Hindlimb muscle (tissue), 1 donor: ENCODE measurements at regions not wholly inside any gene's neighbourhood (a gene's known extent, or its start where the extent isn't known, plus 50 kb on each side); places are given as distances from the start of the nearest gene placed in this dataset.
"Not testable (repeated sequence)": the region's sequence is repeated elsewhere in the genome, so short reads cannot be mapped to it uniquely, and the experiment has no call there.

Source experiments
- DNase-seq: peaks from one replicate; pipeline ENCODE4 v3.0.0-alpha.2; 2013

GRCh38 chr1:143905214-143906179 is 66.3 kb downstream of the FAM72C start:
- DNase-seq = peak; percentile 4

DNA sequence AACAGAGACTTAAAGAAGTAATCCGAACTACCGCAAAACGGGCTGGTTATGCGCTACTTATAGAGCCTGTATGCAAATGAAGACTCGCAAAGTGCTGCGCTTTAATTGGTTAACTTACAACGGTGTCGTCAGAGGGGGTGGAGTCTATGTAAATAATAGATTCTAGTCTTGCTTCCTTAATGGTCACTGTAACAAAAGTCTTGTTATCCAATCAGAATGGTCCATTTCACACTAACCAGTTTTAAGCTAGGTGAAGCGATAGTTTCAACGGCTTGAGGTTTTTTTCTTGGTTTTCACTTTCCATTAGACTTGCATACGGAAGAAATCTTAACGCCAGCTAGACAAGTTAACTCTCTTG is 67.2 kb downstream of the FAM72C start:
- DNase-seq = not testable (repeated sequence)

DNA sequence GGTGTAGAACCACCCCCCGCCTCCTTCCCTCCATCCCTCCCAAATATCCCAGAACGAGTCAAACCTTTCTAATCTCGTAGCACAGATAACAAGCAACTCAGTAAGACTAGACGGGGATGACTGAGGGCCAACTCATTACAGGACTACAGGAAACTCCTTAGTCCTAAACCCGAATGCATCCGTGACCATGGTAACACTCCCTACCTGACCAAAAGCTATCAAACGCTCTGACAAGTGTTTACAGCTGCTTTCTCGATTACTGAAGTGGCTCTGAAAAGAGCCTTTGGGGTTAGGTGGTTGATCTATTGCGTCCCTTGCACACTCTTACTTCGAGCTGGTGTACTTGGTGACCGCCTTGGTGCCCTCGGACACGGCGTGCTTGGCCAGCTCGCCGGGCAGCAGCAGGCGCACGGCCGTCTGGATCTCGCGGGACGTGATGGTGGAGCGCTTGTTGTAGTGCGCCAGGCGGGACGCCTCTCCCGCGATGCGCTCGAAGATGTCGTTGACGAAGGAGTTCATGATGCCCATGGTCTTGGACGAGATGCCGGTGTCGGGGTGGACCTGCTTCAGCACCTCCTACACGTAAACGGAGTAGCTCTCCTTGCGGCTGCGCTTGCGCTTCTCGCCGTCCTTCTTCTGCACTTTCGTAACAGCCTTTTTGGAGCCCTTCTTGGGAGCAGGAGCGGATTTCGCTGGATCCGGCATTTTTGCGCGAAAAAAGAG is 67.7 kb downstream of the FAM72C start:
- peak; percentile 34 for DNase-seq

GRCh38 chr1:143896377-143896776 is 75.4 kb downstream of the FAM72C start:
- DNase-seq = not testable (repeated sequence)

GRCh38 chr1:143884932-143885574 is 86.7 kb downstream of the FAM72C start:
- peak; percentile 23 for DNase-seq

GRCh38 chr1:143884532-143884931 is 87.3 kb downstream of the FAM72C start:
- DNase-seq = not testable (repeated sequence)

GRCh38 chr1:143879757-143880536 is 91.8 kb downstream of the FAM72C start:
- DNase-seq = not testable (repeated sequence)

DNA sequence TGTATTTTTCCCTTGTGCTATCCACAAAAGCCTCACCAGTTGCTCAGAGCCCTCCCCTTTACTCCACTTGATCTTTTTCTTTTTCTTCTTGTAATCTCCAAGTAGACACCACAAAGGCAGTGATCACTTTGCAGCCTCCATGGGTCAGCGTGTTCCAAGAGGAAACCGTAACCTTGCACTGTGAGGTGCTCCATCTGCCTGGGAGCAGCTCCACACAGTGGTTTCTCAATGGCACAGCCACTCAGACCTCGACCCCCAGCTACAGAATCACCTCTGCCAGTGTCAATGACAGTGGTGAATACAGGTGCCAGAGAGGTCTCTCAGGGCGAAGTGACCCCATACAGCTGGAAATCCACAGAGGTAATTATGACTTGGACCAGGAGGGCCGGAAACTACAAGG is 95.8 kb downstream of the FAM72C start:
- not testable (repeated sequence) for DNase-seq

- not testable (repeated sequence) for DNase-seq
Measured at GRCh38 chr1:143874625-143875024, 97.2 kb downstream of the FAM72C start.

- DNase-seq = not testable (repeated sequence)
Measured at GRCh38 chr1:143873650-143874049, 98.1 kb downstream of the FAM72C start.

- not testable (repeated sequence) for DNase-seq
Measured at GRCh38 chr1:143870388-143870787, 101.4 kb downstream of the FAM72C start.

DNA sequence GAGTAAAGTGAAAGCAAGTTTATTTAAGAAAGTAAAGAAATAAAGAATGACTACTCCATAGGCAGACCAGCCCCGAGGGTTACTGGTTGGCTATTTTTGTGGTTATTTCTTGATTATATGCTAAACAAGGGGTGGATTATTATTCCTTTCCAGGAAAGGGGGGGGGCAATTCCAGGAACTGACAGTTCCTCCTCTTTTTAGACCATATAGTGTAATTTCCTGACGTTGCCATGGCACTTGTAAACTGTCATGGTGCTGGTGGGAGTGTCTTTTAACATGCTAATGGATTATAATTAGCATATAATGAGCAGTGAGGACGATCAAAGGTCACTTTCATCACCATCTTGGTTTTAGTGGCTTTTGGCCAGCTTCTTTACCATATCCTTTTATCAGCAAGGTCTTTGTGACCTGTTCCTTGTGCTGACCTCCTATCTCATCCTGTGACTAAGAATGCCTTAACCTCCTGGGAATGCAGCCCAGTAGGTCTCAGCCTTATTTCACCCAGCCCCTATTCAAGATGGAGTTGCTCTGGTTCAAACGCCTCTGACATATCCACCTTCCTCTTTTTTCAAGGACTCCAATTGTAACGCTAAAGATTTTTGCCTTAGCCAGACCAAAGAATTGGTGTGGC is 104.1 kb downstream of the FAM72C start:
- peak; percentile 0 for DNase-seq

- DNase-seq = not testable (repeated sequence)
Measured at GRCh38 chr1:143863901-143864520, 107.8 kb downstream of the FAM72C start.

GRCh38 chr1:143862722-143863121 is 109.1 kb downstream of the FAM72C start:
- DNase-seq = not testable (repeated sequence)

GRCh38 chr1:143861306-143861705 is 110.5 kb downstream of the FAM72C start:
- not testable (repeated sequence) for DNase-seq

DNA sequence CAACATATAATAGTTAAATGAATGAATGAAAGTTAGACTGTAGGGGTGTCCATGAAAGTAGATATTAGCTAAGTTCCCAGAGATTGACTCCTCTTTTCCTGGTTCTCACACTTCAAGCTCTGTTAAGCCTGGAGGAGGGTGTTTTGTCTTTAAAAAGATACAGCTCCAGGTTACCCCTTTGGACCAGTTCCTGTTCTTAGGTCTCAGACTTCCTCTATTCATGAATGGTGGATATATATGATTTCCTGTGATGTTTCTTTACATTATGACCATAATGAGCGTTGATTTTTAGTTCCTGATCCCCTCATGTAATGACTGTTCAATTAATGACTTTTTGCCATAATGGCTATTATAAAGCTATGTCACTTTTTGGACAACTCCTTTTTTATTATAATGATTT is 115.9 kb downstream of the FAM72C start:
- DNase-seq = not testable (repeated sequence)

- DNase-seq = not testable (repeated sequence)
Measured at GRCh38 chr1:143854069-143854468, 117.7 kb downstream of the FAM72C start.

- not testable (repeated sequence) for DNase-seq
Measured at GRCh38 chr1:143850637-143851036, 121.1 kb downstream of the FAM72C start.

GRCh38 chr1:143848859-143849258 is 122.9 kb downstream of the FAM72C start:
- DNase-seq = not testable (repeated sequence)

GRCh38 chr1:143845193-143845592 is 126.6 kb downstream of the FAM72C start:
- DNase-seq = not testable (repeated sequence)

- DNase-seq = not testable (repeated sequence)
Measured at GRCh38 chr1:143842058-143842457, 129.7 kb downstream of the FAM72C start.
